HG03521 (cell line): ENCODE measurements at regions not wholly inside any gene's neighbourhood (a gene's known extent, or its start where the extent isn't known, plus 50 kb on each side); places are given as distances from the start of the nearest gene placed in this dataset.

Experiments
- ATAC-seq: cut with Tn5 transposase; IDR thresholded peaks from one replicate; pipeline ENCODE4 v1.9.1; 2021; ENCODE audit warnings: mild to moderate bottlenecking, moderate library complexity; ENCODE audit not compliant: unreplicated experiment

DNA sequence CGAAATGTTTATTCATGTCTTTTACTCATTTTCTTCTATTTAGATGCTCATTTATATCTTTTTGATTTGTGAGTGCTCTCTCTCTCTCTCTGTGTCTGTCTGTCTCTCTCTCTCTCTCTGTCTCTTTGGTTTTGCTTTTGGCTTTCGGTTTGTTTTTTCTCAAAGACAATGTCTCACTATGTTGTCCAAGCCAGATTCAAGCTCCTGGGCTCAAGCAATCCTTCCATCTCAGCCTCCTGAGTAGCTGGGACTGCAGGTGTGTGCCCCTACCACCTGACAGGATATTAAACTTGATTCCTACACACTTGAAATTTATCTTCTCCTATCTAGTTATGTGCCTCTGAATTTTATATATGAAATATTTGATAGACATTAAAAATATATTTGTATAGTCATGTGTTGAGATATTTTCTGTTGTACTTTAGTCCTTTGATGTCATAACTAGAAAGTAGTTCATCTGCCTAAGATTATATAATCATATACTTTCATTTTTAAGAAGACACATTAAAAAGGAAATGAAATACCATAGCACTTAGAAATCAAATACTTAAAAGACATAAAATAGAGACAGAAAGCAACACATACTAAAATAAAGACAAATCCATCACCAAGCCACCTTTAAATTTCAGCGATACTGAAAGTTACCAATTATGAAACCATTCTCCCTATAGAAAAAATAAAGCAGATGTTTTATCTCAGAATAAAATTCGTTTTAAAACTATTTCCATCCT lies 68.1 kb upstream of the SFMBT2 start:
- peak; percentile 33 for ATAC-seq

DNA sequence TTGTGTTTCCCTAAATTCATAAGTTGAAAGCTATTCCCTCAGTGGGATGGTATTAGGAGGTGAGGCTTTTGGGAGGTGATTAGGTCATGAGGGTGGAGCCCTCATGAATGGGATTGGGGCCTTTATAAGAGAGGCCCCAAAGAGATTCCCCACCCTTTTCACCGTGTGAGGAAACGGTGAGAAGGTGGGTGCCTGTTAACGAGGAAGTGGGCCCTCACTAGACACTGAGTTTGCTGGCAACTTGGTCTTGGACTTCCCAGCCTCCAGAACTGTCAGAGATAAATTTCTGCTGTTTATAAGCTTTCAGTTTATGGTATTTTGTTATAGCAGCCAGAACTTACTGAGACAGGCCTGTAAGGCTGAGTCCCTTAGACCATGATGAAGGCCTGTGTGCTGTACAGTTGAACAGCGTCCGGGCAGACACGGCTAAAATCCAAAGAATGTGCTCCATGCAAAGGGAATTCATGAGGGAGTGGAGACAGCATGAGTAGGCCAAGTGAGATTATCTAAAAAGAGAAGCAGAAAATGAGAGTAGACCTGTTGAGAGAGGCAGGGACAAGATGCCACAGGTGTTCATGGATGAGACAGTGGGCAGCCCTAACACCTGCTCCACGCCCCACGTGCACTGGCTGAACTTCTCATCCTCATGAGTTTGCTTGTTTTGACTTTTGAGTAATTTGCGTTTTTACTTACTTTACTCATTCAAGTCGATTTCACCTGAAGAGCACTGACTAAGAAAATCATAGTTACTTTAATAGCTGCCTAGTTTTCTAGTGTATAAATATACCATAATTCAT lies 66.9 kb upstream of the SFMBT2 start:
- no peak for ATAC-seq

DNA sequence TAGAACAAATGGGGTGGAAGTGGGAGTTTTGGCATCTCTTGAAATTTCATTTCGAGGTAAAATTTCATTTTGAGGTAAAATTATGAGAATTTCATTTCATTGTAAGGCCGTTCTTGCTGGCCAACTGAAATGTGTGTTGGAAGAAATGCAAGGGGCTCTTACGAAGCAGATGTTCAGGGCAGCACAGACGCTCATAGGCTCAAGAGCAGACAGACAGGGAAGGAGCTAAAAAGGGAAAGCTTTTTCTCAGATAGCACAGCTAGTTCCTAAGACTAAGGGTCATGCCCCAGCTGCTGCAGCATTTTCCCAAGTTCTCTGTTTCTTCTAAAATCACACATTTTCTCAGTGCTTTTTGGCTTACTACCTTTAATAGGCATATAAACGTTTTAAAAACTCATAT lies 65.1 kb upstream of the SFMBT2 start:
- no peak for ATAC-seq

DNA sequence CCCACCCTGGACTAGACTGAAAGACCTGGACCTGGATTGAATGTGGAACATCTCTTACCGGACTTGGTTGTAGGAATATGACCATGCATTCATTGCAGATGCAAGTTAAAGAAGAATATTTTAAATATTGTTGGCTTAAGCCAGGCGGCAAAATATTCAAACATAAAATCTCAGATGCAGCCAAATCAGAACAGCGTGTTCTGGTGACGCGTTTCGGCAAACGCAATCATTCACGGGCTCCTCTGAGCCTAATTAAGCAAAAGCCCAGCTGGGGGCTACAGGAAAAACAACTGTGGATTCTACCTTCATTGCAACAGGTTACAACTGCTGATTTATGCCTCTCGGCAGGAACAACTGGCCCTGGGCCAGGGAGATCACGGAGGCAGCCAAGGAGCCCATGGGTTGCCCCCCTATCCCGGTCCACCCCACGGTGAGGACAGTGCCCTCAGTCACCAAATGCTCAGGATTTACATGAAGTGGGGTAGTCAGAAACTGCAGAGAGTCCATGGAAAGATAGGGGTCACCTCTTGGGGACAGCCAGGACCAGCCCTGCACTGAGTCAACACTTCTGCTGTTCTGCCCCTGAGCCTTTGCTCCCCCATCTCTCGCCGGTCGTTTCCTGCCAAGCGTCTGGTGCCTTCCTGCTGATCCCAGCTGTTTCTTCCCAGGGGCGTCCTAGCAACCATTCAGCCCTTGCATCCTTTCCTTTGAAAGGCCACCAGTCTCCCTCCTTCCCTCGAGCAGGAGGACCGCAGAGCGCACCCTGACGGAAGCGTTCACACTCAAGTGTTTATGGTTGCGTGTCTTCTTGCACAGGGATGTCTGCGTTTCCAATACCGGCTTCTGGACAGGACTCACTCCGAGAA lies 64.4 kb upstream of the SFMBT2 start:
- no peak for ATAC-seq

DNA sequence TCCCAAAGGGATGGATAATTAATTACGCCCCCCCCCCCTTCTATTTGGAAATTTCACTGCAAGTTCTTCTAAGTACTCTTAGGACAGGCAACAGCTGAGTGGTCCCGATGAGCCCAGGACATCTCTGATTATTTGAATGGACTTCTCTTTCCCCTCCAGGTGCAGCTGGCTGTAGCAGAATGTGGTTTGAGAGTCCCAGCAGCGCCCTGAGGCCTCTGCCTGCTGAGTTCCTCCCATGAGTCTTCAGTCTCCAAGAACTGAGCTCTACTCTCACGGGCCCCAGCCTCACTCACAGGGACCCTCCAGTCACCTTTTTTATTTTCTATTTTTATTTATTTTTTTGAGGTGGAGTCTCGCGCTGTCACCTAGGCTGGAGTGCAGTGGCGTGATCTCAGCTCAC lies 63.6 kb upstream of the SFMBT2 start:
- no peak for ATAC-seq

DNA sequence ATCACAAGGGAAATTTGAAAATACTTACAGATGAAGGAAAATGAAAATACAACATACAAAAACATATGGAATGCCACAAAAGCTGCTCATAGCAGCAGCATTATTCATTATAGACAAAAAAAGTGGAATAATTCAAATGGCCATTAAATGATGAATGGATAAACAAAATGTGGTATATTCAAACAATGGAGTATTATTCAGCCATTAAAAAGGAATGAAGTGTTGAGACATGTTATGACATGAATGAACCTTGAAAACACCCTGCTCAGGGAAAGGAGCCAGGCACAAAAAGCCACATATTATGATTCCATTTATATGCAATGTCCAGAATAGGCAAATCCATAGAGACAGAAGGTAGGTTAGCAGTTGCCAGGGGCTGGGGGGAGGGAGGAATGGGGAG lies 62.6 kb upstream of the SFMBT2 start:
- no peak for ATAC-seq

DNA sequence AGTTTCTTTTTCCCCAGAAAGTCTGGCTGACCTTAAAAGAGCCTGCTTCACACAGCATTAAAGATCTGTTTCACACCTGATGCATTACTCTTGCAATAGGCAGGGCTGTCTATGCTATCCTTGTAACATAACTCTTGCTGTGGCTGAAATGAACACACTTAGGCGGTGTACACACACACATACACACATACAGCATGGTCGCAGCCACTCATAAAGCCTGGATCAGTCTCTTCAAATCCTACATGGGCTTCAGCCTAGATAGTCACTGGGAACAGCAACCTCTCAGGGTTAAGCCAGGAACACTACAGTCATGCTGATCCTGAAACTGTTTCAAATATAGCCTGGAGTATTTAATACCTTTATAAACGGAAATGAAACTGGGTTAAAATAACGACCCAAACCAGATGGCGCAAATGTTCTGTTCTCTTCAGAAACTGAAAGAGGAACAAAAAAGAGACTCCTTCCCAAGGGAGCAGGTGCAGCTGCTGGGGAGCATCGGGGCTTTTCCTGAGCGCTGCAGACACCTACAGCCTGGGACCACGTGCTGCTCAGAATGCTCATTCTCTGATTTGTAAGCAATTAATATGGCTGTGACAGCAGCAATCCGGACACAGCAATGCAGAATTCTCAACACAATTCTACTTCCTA lies 61.0 kb upstream of the SFMBT2 start:
- ATAC-seq: peak; percentile 86

DNA sequence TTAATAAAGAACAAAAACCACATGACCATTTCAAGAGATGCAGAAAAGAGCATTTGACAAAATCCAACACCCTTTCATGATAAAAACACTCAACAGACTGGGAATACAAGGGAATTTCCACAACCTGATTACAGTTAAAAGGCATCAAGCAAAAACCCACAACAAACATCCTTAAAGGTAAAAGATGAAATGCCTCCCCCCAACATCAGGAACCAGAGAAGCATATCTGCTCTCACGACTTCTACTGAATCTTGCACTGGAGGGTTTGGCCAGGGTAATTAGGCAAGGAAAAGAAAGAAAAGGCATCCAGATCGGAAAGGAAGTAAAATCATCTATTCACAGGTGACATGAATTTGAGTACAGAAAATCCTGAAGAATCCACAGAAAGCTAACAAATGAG lies 59.5 kb upstream of the SFMBT2 start:
- ATAC-seq: no peak

DNA sequence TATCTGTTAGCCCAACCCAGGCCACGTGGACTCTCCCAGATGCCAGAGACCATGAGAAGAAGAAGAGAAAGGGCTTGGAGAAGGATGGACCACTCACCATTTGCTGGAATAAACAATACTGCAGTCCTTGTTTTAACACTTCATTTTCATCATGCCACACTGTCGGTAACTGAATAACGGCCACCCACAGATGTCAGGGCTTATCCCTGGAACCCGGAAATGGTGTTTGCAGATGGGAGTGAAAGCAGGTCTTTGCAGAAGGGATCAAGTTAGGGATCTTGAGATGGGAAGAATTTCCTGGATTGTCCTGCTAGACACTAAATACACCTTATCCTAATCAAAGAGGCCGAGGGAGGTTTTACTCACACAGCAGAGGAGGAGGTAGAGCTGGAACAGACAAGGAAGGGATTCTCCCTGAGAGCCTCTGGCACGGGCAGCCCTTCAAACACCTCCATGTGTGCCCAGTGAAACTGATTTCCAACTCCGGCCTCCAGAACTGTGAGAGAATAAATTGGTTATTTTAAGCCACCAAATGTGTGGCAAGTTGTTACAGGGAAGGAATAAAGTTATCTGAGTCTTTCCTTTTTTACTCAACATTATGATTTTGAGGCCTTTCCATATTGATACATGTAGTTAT lies 56.3 kb upstream of the SFMBT2 start:
- no peak for ATAC-seq

DNA sequence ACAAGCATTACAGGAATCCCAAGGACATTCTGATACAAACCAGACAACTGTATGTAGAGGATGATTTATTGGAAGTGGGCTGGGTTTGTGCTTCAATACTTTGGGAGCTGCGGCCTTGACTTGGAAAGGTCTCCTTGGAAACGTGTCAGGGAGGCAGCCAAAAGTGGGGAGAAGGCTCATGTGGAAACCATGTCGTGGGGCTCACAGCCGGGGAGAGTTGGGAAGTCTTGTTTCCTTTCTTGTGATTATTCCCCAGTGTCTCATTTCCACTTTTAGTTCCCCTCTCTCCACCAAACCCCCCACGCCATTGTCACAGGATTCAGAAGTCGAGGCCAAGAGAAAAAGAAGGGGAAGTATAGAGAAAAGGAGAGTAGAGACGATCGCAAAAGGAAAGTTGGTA lies 53.9 kb upstream of the SFMBT2 start:
- no peak for ATAC-seq
